ENCODE measurements at regions not wholly inside any gene's neighbourhood (a gene's known extent, or its start where the extent isn't known, plus 50 kb on each side); places are given as distances from the start of the nearest gene placed in this dataset.
"Not testable (repeated sequence)": the region's sequence is repeated elsewhere in the genome, so short reads cannot be mapped to it uniquely, and the experiment has no call there.

- H3K9me3 ChIP-seq (ENCODE audit: insufficient read depth, low read depth, low read length); H3K4me3 Mint-ChIP-seq (ENCODE audit: unreplicated experiment); H3K9ac ChIP-seq (ENCODE audit: low read length); H3K27me3 Mint-ChIP-seq (ENCODE audit: low read depth, unreplicated experiment); H2AFZ ChIP-seq (ENCODE audit: low read depth, low read length); H3K4me2 ChIP-seq (ENCODE audit: low read length); H3K9me3 Mint-ChIP-seq (ENCODE audit: unreplicated experiment); H3K27ac Mint-ChIP-seq (ENCODE audit: unreplicated experiment); H3K27ac ChIP-seq (ENCODE audit: low read depth, low read length); H3K27me3 ChIP-seq (ENCODE audit: insufficient read depth, low read length); H3K36me3 ChIP-seq (ENCODE audit: insufficient read depth, low read length); DNase-seq (ENCODE audit: low read depth); H3K4me1 Mint-ChIP-seq (ENCODE audit: low read depth, unreplicated experiment); FAIRE-seq; H3K4me1 ChIP-seq (ENCODE audit: insufficient read depth, low read length); H3K36me3 Mint-ChIP-seq (ENCODE audit: low read depth, unreplicated experiment); H3K79me2 ChIP-seq (ENCODE audit: insufficient read depth, low read length); H3K4me3 ChIP-seq (ENCODE audit: insufficient read depth, low read depth, low read length); H4K20me1 ChIP-seq (ENCODE audit: insufficient read depth, low read length): not testable (repeated sequence)
Measured at GRCh38 chr11:49326651-49327050, 118.2 kb upstream of the FOLH1 start.

- no peak for TF ChIP-seq CTCF (IDR thresholded peaks at IDR 0.05; ENCODE audit: insufficient read depth, low read depth, low read length)
- no peak for TF ChIP-seq EZH2 (IDR thresholded peaks at IDR 0.05; ENCODE audit: insufficient read depth, low read length)
- no peaks in the 10 kb centered on the region for H3K27me3 Mint-ChIP-seq (ENCODE audit: low read depth, unreplicated experiment)
- Histone ChIP-seq H3K36me3 (ENCODE audit: insufficient read depth, low read length) (no peaks in the 10 kb centered on the region), H4K20me1 (ENCODE audit: insufficient read depth, low read length) (no peaks in the 10 kb centered on the region), H3K4me3 (ENCODE audit: insufficient read depth, low read depth, low read length) (no peak overlapping the region), H3K27me3 (ENCODE audit: insufficient read depth, low read length) (no peaks in the 10 kb centered on the region), H3K4me2 (ENCODE audit: low read length) (no peak overlapping the region), H3K9ac (ENCODE audit: low read length) (no peak overlapping the region), H3K27ac (ENCODE audit: low read depth, low read length) (no peak overlapping the region), H3K79me2 (ENCODE audit: insufficient read depth, low read length) (no peaks in the 10 kb centered on the region), H2AFZ (ENCODE audit: low read depth, low read length) (no peak overlapping the region), H3K4me1 (ENCODE audit: insufficient read depth, low read length) (no peaks in the 10 kb centered on the region), H3K9me3 (ENCODE audit: insufficient read depth, low read depth, low read length) (peaks cover 2% of the 10 kb centered on the region)
- H3K36me3 Mint-ChIP-seq (ENCODE audit: low read depth, unreplicated experiment), result no peaks in the 10 kb centered on the region
- H3K9me3 Mint-ChIP-seq (ENCODE audit: unreplicated experiment), result peaks cover 13% of the 10 kb centered on the region
- H3K4me3 Mint-ChIP-seq (ENCODE audit: unreplicated experiment), result no peak overlapping the region
- DNase-seq (ENCODE audit: low read depth) (no peak), FAIRE-seq (no peak)
- H3K27ac Mint-ChIP-seq (ENCODE audit: unreplicated experiment), result no peak overlapping the region
- no peaks in the 10 kb centered on the region for H3K4me1 Mint-ChIP-seq (ENCODE audit: low read depth, unreplicated experiment)
Measured at GRCh38 chr11:49316180-49316579, 107.8 kb upstream of the FOLH1 start.

- Mint-ChIP-seq H3K4me1 (ENCODE audit: low read depth, unreplicated experiment) (peaks cover 6% of the 10 kb centered on the region), H3K27me3 (ENCODE audit: low read depth, unreplicated experiment) (no peaks in the 10 kb centered on the region), H3K4me3 (ENCODE audit: unreplicated experiment) (no peak overlapping the region), H3K27ac (ENCODE audit: unreplicated experiment) (no peak overlapping the region), H3K9me3 (ENCODE audit: unreplicated experiment) (no peaks in the 10 kb centered on the region), H3K36me3 (ENCODE audit: low read depth, unreplicated experiment) (no peaks in the 10 kb centered on the region)
- Histone ChIP-seq H4K20me1 (ENCODE audit: insufficient read depth, low read length) (no peaks in the 10 kb centered on the region), H3K27ac (ENCODE audit: low read depth, low read length) (no peak overlapping the region), H2AFZ (ENCODE audit: low read depth, low read length) (no peak overlapping the region), H3K4me3 (ENCODE audit: insufficient read depth, low read depth, low read length) (no peak overlapping the region), H3K27me3 (ENCODE audit: insufficient read depth, low read length) (no peaks in the 10 kb centered on the region), H3K9me3 (ENCODE audit: insufficient read depth, low read depth, low read length) (no peaks in the 10 kb centered on the region), H3K36me3 (ENCODE audit: insufficient read depth, low read length) (no peaks in the 10 kb centered on the region), H3K9ac (ENCODE audit: low read length) (no peak overlapping the region), H3K4me1 (ENCODE audit: insufficient read depth, low read length) (no peaks in the 10 kb centered on the region), H3K79me2 (ENCODE audit: insufficient read depth, low read length) (no peaks in the 10 kb centered on the region), H3K4me2 (ENCODE audit: low read length) (no peak overlapping the region)
- TF ChIP-seq CTCF (IDR thresholded peaks at IDR 0.05; ENCODE audit: insufficient read depth, low read depth, low read length), result no peak
- TF ChIP-seq EZH2 (IDR thresholded peaks at IDR 0.05; ENCODE audit: insufficient read depth, low read length), result no peak
- DNase-seq (ENCODE audit: low read depth), result no peak
- FAIRE-seq, result peak; percentile 9
Measured at GRCh38 chr11:49303080-49303479, 94.7 kb upstream of the FOLH1 start.
